ENCODE measurements at regions not wholly inside any gene's neighbourhood (a gene's known extent, or its start where the extent isn't known, plus 50 kb on each side); places are given as distances from the start of the nearest gene placed in this dataset.

DNA sequence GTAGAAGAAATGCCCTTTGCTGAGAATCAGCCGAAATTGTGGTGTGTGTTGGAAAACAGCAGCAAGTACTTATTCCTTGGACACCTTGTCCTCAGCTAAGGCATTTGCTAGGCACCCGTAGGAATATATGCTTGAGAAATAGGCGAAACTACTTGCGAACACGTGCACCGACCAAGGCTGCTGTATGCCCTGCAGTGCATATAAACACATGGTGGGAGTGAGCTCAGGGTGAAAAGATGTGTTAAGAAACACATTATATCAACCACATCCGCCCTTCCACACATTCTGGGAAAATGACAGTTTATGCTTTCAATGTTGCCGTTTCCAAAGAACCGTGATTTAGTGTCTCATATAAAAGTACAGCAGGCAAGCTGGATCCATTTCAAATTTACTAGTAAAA lies 199.2 kb downstream of the JCAD start:
- no TSS peak for BruUV-seq (replicated peaks)
- TF ChIP-seq POLR2AphosphoS5 (IDR thresholded peaks at IDR 0.05; ENCODE audit: insufficient read depth, low read depth, low read length) (no peak), JUN (IDR thresholded peaks at IDR 0.05; ENCODE audit: borderline replicate concordance, insufficient read depth, insufficient read length, low read depth) (no peak), GATA2 (IDR thresholded peaks at IDR 0.05; ENCODE audit: insufficient read depth, insufficient read length, low read depth, low read length) (no peak), MYC (IDR thresholded peaks at IDR 0.05; ENCODE audit: low read depth, low read length) (no peak), FOS (IDR thresholded peaks at IDR 0.05; ENCODE audit: borderline replicate concordance, insufficient read depth, low read length) (no peak), EZH2 (IDR thresholded peaks at IDR 0.05; ENCODE audit: borderline replicate concordance, low read depth, low read length, severe bottlenecking) (no peak), POLR2A (IDR thresholded peaks at IDR 0.05; ENCODE audit: low read depth, low read length) (no peak)
- TF ChIP-seq, protein P1, sequence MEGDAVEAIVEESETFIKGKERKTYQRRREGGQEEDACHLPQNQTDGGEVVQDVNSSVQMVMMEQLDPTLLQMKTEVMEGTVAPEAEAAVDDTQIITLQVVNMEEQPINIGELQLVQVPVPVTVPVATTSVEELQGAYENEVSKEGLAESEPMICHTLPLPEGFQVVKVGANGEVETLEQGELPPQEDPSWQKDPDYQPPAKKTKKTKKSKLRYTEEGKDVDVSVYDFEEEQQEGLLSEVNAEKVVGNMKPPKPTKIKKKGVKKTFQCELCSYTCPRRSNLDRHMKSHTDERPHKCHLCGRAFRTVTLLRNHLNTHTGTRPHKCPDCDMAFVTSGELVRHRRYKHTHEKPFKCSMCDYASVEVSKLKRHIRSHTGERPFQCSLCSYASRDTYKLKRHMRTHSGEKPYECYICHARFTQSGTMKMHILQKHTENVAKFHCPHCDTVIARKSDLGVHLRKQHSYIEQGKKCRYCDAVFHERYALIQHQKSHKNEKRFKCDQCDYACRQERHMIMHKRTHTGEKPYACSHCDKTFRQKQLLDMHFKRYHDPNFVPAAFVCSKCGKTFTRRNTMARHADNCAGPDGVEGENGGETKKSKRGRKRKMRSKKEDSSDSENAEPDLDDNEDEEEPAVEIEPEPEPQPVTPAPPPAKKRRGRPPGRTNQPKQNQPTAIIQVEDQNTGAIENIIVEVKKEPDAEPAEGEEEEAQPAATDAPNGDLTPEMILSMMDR (IDR thresholded peaks at IDR 0.05; ENCODE audit: extremely low read depth in 1 of 2, insufficient read depth in 1 of 2, low read depth in 1 of 2, low read length in 2 of 2) = no peak
- TF ChIP-seq, protein P2, sequence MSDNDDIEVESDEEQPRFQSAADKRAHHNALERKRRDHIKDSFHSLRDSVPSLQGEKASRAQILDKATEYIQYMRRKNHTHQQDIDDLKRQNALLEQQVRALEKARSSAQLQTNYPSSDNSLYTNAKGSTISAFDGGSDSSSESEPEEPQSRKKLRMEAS (IDR thresholded peaks at IDR 0.05; ENCODE audit: insufficient read depth, insufficient read length) = no peak
- H3K79me2 ChIP-seq (ENCODE audit: control insufficient read depth, insufficient read depth, low read length) = no peaks in the 10 kb centered on the region
- peaks cover 24% of the 10 kb centered on the region for H3K4me1 ChIP-seq (ENCODE audit: control insufficient read depth, extremely low read depth, insufficient read depth, low read length)
- DNase-seq (ENCODE audit: low read depth, low spot score) (no peak), FAIRE-seq (no peak)
- dilution Hi-C loops (cut with MboI; ENCODE audit: extremely low pct_ligation_motif_present, low sequenced_read_pairs) = no loop called here
- POLR2A ChIA-PET = no interaction called here
- intact Hi-C loops (cut with micrococcal nuclease) = no loop called here
- H3K36me3 ChIP-seq (ENCODE audit: control insufficient read depth in 2 of 2, extremely low read depth in 1 of 2, insufficient read depth in 2 of 2, low read length in 2 of 2) = no peaks in the 10 kb centered on the region
- H3K9me1 ChIP-seq (replicated peaks; ENCODE audit: control insufficient read depth, extremely low read depth, insufficient read depth, low read length) = no peaks in the 10 kb centered on the region
- no peaks in the 10 kb centered on the region for H4K20me1 ChIP-seq (replicated peaks; ENCODE audit: control insufficient read depth, extremely low read depth, insufficient read depth, low read length)
- H2AFZ ChIP-seq (ENCODE audit: low read depth, low read length) = no peak overlapping the region
- H3K27ac ChIP-seq (ENCODE audit: insufficient read depth, low read depth, low read length) = no peak overlapping the region
- H3K9ac ChIP-seq (replicated peaks; ENCODE audit: extremely low read depth, insufficient read depth, low read length) = no peak overlapping the region
- no peaks in the 10 kb centered on the region for H3K27me3 ChIP-seq (ENCODE audit: control insufficient read depth in 2 of 2, insufficient read depth in 2 of 2, low read length in 2 of 2)
- no peak overlapping the region for H3K4me2 ChIP-seq (ENCODE audit: insufficient read depth, low read length)
- no peak overlapping the region for H3K4me3 ChIP-seq (replicated peaks in 1 of 3; ENCODE audit: insufficient read depth in 1 of 3, low read depth in 1 of 3, low read length in 3 of 3)
- CTCF ChIA-PET = interaction anchor here (0.8 to 1.8 kb wide), 8 partner anchors 11 to 142 kb away, joined by 3 to 5 read pairs (median 3); no protein-coding TSS in a partner anchor
- no peaks in the 10 kb centered on the region for H3K9me3 ChIP-seq (replicated peaks; ENCODE audit: control insufficient read depth, insufficient read depth, low read length)

All from endothelial cell of umbilical vein (primary cell).